IMR-90 (cell line): ENCODE measurements at regions not wholly inside any gene's neighbourhood (a gene's known extent, or its start where the extent isn't known, plus 50 kb on each side); places are given as distances from the start of the nearest gene placed in this dataset.

Source experiments
- ATAC-seq: fragments of 200-7000 bp; cut with Tn5 transposase; 2 replicates; pipeline ENCODE4 v1.9.1; 2020; ENCODE audit warnings: low read depth, mild to moderate bottlenecking, moderate library complexity
- BruUV-seq: library from RNA; stranded (reverse); fragments of 400-500 nt; replicated peaks from 2 replicates; lab custom pipeline; 2021; lab: Mats Ljungman, UMichigan
- CTCF ChIA-PET: fragments of 300-600 bp; formaldehyde crosslinking; extraction: SDS; loops from one replicate; lab custom pipeline; 2021; ENCODE audit warnings: antibody characterized with exemption; lab: Yijun Ruan, JAX
- POLR2A ChIA-PET: fragments of 300-600 bp; sonication (Branson Sonifier 250); formaldehyde crosslinking; loops from one replicate; lab custom pipeline; 2022; ENCODE audit warnings: antibody characterized with exemption; ENCODE audit not compliant: unreplicated experiment; lab: Charles Lee
- DNase-seq: peaks from one replicate; pipeline ENCODE4 v3.0.0; 2013
- H2AFZ ChIP-seq: replicated peaks from 2 replicates; pipeline ENCODE3; 2013; ENCODE audit warnings: low read length, mild to moderate bottlenecking; ENCODE audit not compliant: poor library complexity
- H2AK5ac ChIP-seq: 2 replicates; pipeline ENCODE4 v1.6.1; 2013; ENCODE audit warnings: low read depth, low read length, inconsistent platforms
- H2AK9ac ChIP-seq: replicated peaks from 2 replicates; pipeline ENCODE3; 2013; ENCODE audit warnings: mild to moderate bottlenecking, low read depth, low read length, moderate library complexity; ENCODE audit not compliant: poor library complexity
- H2BK120ac ChIP-seq: 2 replicates; pipeline ENCODE4 v1.6.1; 2013; ENCODE audit warnings: low read depth, low read length, inconsistent platforms
- H2BK15ac ChIP-seq: 3 replicates; pipeline ENCODE4 v1.6.1; 2013; ENCODE audit warnings: low read depth, low read length, inconsistent platforms
- H2BK20ac ChIP-seq: 2 replicates; pipeline ENCODE4 v1.6.1; 2013; ENCODE audit warnings: low read depth, mild to moderate bottlenecking, inconsistent platforms, low read length, moderate library complexity
- H2BK5ac ChIP-seq: 2 replicates; pipeline ENCODE4 v1.6.1; 2013; ENCODE audit warnings: mild to moderate bottlenecking, low read depth, low read length, inconsistent platforms; ENCODE audit not compliant: poor library complexity, severe bottlenecking
- H3K14ac ChIP-seq: replicated peaks from 2 replicates; pipeline ENCODE4 v1.6.1; 2013; ENCODE audit warnings: low read depth, low read length, inconsistent platforms
- H3K18ac ChIP-seq: 2 replicates; pipeline ENCODE4 v1.6.1; 2013; ENCODE audit warnings: low read depth, low read length, control low read depth
- H3K23ac ChIP-seq: 2 replicates; pipeline ENCODE4 v1.6.1; 2013; ENCODE audit warnings: low read depth, low read length, inconsistent platforms
- H3K27ac ChIP-seq: 2 replicates; pipeline ENCODE4 v1.5.1; 2013; ENCODE audit warnings: mild to moderate bottlenecking, control low read depth, low read length; ENCODE audit not compliant: insufficient read depth
- H3K27me3 ChIP-seq: 2 replicates; pipeline ENCODE4 v1.6.1; 2013; ENCODE audit warnings: low read length; ENCODE audit not compliant: control insufficient read depth, insufficient read depth
- H3K36me3 ChIP-seq: 2 replicates; pipeline ENCODE4 v1.6.1; 2013; ENCODE audit warnings: low read length, mixed read lengths; ENCODE audit not compliant: control insufficient read depth, insufficient read depth
- H3K4ac ChIP-seq: 2 replicates; pipeline ENCODE4 v1.6.1; 2013; ENCODE audit warnings: low read depth, low read length, inconsistent platforms
- H3K4me1 ChIP-seq: 2 replicates; pipeline ENCODE4 v1.6.1; 2013; ENCODE audit warnings: low read length, mixed read lengths; ENCODE audit not compliant: control insufficient read depth, insufficient read depth
- H3K4me2 ChIP-seq: 2 replicates; pipeline ENCODE4 v1.6.1; 2013; ENCODE audit warnings: low read depth, mild to moderate bottlenecking, control low read depth, low read length, moderate library complexity
- H3K4me3 ChIP-seq: 2 replicates; pipeline ENCODE4 v1.5.1; 2013; ENCODE audit warnings: low read depth, mild to moderate bottlenecking, control low read depth, low read length, moderate library complexity; ENCODE audit not compliant: insufficient read depth
- H3K56ac ChIP-seq: 2 replicates; pipeline ENCODE4 v1.6.1; 2013; ENCODE audit warnings: low read length, inconsistent platforms; ENCODE audit not compliant: insufficient read depth; ENCODE audit errors: extremely low read depth
- H3K79me1 ChIP-seq, 2 experiments: 2 replicates each; pipeline ENCODE4 v1.6.1; 2013; ENCODE audit warnings: low read length in 2 of 2, inconsistent platforms in 1 of 2, low read depth in 1 of 2
- H3K9ac ChIP-seq: 2 replicates; pipeline ENCODE4 v1.6.1; 2013; ENCODE audit warnings: low read depth, low read length, control low read depth
- H3K9me1 ChIP-seq: 2 replicates; pipeline ENCODE4 v1.6.1; 2013; ENCODE audit warnings: low read length, inconsistent platforms; ENCODE audit not compliant: insufficient read depth
- H3K9me3 ChIP-seq: 2 replicates; pipeline ENCODE4 v1.6.1; 2013; ENCODE audit warnings: low read length; ENCODE audit not compliant: control insufficient read depth, insufficient read depth
- H4K20me1 ChIP-seq: 2 replicates; pipeline ENCODE4 v1.6.1; 2013; ENCODE audit warnings: low read length, inconsistent platforms; ENCODE audit not compliant: insufficient read depth
- H4K5ac ChIP-seq: 2 replicates; pipeline ENCODE4 v1.6.1; 2013; ENCODE audit warnings: mild to moderate bottlenecking, low read depth, low read length, control low read depth
- H4K8ac ChIP-seq, 2 experiments: 2 replicates each; pipeline ENCODE4 v1.6.1; 2013; ENCODE audit warnings: low read depth in 2 of 2, low read length in 2 of 2, control low read depth in 1 of 2, inconsistent platforms in 1 of 2
- H4K91ac ChIP-seq: 2 replicates; pipeline ENCODE4 v1.6.1; 2013; ENCODE audit warnings: low read depth, low read length, inconsistent platforms; ENCODE audit not compliant: insufficient read depth
- MAFK ChIP-seq: IDR thresholded peaks from 2 replicates; pipeline ENCODE4 v1.6.1; 2012; ENCODE audit warnings: low read depth, low read length, improper control_type of control experiment
- SMC3 ChIP-seq: fragments of 150-350 bp; IDR thresholded peaks from 2 replicates; pipeline ENCODE4 v1.6.1; 2016; ENCODE audit warnings: low read depth, mild to moderate bottlenecking, antibody characterized with exemption, low read length, moderate library complexity
- WGBS, 2 experiments: methylation state at CpG; one replicate each; pipeline versions ENCODE4 v1.1.5 to v1.1.7; 2013; ENCODE audit warnings: missing lambda C conversion rate in 2 of 2; ENCODE audit not compliant: insufficient read length in 1 of 2; ENCODE audit errors: extremely low coverage in 2 of 2; 5-methylcytosine and 5-hydroxymethylcytosine counted together
- dilution Hi-C: fragments of 300-500 bp; cut with HindIII; formaldehyde crosslinking; loops from one replicate; pipeline ENCODE4 v1.14.3; 2018; ENCODE audit warnings: low sequenced_read_pairs; ENCODE audit not compliant: unreplicated experiment
- in situ Hi-C: fragments of 300-500 bp; cut with MboI; formaldehyde crosslinking; loops from 3 replicates; pipeline ENCODE4 v1.14.3; 2019; ENCODE audit warnings: low sequenced_read_pairs, inconsistent platforms, mixed read lengths
- intact Hi-C: fragments of 100-400 bp; cut with micrococcal nuclease; formaldehyde crosslinking; loops from 2 replicates; pipeline ENCODE4 v1.10.0; 2022

DNA sequence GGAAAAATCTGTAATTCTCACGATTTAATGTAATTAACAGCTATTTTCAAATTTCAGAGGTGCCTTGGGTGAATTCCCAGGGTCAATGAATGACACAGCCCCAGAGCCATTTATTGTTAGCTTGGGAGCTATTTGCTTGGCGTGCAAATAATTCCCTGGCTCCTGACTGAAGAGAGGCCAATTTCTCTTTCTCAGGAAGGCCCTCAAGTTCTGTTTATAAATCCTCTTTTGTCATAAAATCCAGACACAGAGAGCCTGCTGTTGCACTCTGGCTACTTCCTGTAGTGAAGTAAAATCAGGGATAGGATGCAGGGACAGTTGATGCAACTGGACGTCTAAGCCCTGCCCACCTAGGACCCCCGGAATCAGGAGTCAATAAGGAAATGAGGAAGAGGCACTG is 154.3 kb downstream of the TMX1 start:
- Histone ChIP-seq H2AK5ac (peak overlapping the region; percentile 100), H3K14ac (peak overlapping the region; percentile 99), H3K4me1 (peaks cover 27% of the 10 kb centered on the region), H3K23ac (peak overlapping the region; percentile 98), H3K9me3 (no peaks in the 10 kb centered on the region), H2BK15ac (peak overlapping the region; percentile 99), H3K27ac (peak overlapping the region; percentile 91), H3K56ac (peak overlapping the region; percentile 99), H3K4ac (peak overlapping the region; percentile 100), H4K91ac (peak overlapping the region; percentile 98), H4K5ac (peak overlapping the region; percentile 87), H3K9me1 (peaks cover 17% of the 10 kb centered on the region), H3K36me3 (no peaks in the 10 kb centered on the region), H3K27me3 (no peaks in the 10 kb centered on the region), H2AK9ac (peak overlapping the region; percentile 90), H3K9ac (peak overlapping the region; percentile 77), H2AFZ (peak overlapping the region; percentile 74), H2BK20ac (peak overlapping the region; percentile 100), H2BK5ac (peak overlapping the region; percentile 98), H3K18ac (peak overlapping the region; percentile 96), H4K8ac (peak overlapping the region; percentile 68 to 99), H3K79me1 (peaks cover 0 to 25% of the 10 kb centered on the region in 2 experiments; a peak in 2 of 4 replicates), H3K4me2 (no peak overlapping the region), H4K20me1 (no peaks in the 10 kb centered on the region), H3K4me3 (no peak overlapping the region), H2BK120ac (peak overlapping the region; percentile 96)
- dilution Hi-C loops (no loop called here), intact Hi-C loops (loop anchor here (2.0 to 10.0 kb wide), 3 partner anchors 26 to 380 kb away; no protein-coding TSS in a partner anchor), in situ Hi-C loops (no loop called here)
- ATAC-seq = no peak; the same call in 1 of the 2 replicates
- ChIA-PET CTCF (interaction anchor here (1.0 to 1.3 kb wide), 3 partner anchors 15 to 385 kb away, joined by 3 read pairs; no protein-coding TSS in a partner anchor), POLR2A (interaction anchor here (0.6 to 1.0 kb wide), 2 partner anchors 139 to 164 kb away, joined by 5 to 6 read pairs; no protein-coding TSS in a partner anchor)
- DNase-seq = peak; percentile 70
- WGBS, 2 experiments = 0% methylated on average over 1 of the region's 4 CpGs; no CpG with 5 or more reads in 1 of the 2 experiments
- no peak for TF ChIP-seq SMC3
- 0 out of 2 replicates have a peak, but pooled peaks have one; percentile 29 for TF ChIP-seq MAFK
- BruUV-seq = no TSS peak
